ENCODE measurements at regions not wholly inside any gene's neighbourhood (a gene's known extent, or its start where the extent isn't known, plus 50 kb on each side); places are given as distances from the start of the nearest gene placed in this dataset.

- Histone ChIP-seq H3K27me3 (replicated peaks; ENCODE audit: control insufficient read depth, insufficient read depth, low read length) (peaks cover 1% of the 10 kb centered on the region; the same call in 1 of the 2 replicates), H3K36me3 (ENCODE audit: control insufficient read depth, insufficient read depth, low read length) (no peaks in the 10 kb centered on the region), H3K4me3 (replicated peaks; ENCODE audit: low read depth, low read length) (no peak overlapping the region)
- DNase-seq (ENCODE audit: extremely low read depth, insufficient read length): no peak
- no peak for TF ChIP-seq CTCF (IDR thresholded peaks at IDR 0.05; ENCODE audit: insufficient read depth, low read length, poor library complexity, severe bottlenecking)
These were observed 88.0 kb upstream of the ELMO1 start for GRCh38 chr7:37536706-37537105.

- Histone ChIP-seq H3K27me3 (replicated peaks; ENCODE audit: control insufficient read depth, insufficient read depth, low read length) (peaks cover 1% of the 10 kb centered on the region; the same call in 1 of the 2 replicates), H3K4me3 (replicated peaks; ENCODE audit: low read depth, low read length) (no peak overlapping the region), H3K36me3 (ENCODE audit: control insufficient read depth, insufficient read depth, low read length) (no peaks in the 10 kb centered on the region)
- DNase-seq (ENCODE audit: extremely low read depth, insufficient read length): no peak
- no peak for TF ChIP-seq CTCF (IDR thresholded peaks at IDR 0.05; ENCODE audit: insufficient read depth, low read length, poor library complexity, severe bottlenecking)
These were observed 88.8 kb upstream of the ELMO1 start for GRCh38 chr7:37537439-37537838.

- no peaks in the 10 kb centered on the region for H3K36me3 ChIP-seq (ENCODE audit: control insufficient read depth, insufficient read depth, low read length)
- no peak for DNase-seq (ENCODE audit: extremely low read depth, insufficient read length)
- peaks cover 1% of the 10 kb centered on the region; the same call in 1 of the 2 replicates for H3K27me3 ChIP-seq (replicated peaks; ENCODE audit: control insufficient read depth, insufficient read depth, low read length)
- TF ChIP-seq CTCF (IDR thresholded peaks at IDR 0.05; ENCODE audit: insufficient read depth, low read length, poor library complexity, severe bottlenecking): no peak
- H3K4me3 ChIP-seq (replicated peaks; ENCODE audit: low read depth, low read length): no peak overlapping the region
These were observed 90.3 kb upstream of the ELMO1 start for GRCh38 chr7:37538945-37539344.

GRCh38 chr7:37540917-37541316 lies 92.3 kb upstream of the ELMO1 start:
- no peak for DNase-seq (ENCODE audit: extremely low read depth, insufficient read length)
- no peaks in the 10 kb centered on the region for H3K36me3 ChIP-seq (ENCODE audit: control insufficient read depth, insufficient read depth, low read length)
- TF ChIP-seq CTCF (IDR thresholded peaks at IDR 0.05; ENCODE audit: insufficient read depth, low read length, poor library complexity, severe bottlenecking): no peak
- H3K27me3 ChIP-seq (replicated peaks; ENCODE audit: control insufficient read depth, insufficient read depth, low read length): peaks cover 1% of the 10 kb centered on the region; the same call in 1 of the 2 replicates
- H3K4me3 ChIP-seq (replicated peaks; ENCODE audit: low read depth, low read length): no peak overlapping the region

- no peaks in the 10 kb centered on the region for H3K27me3 ChIP-seq (replicated peaks; ENCODE audit: control insufficient read depth, insufficient read depth, low read length)
- no peak for DNase-seq (ENCODE audit: extremely low read depth, insufficient read length)
- H3K4me3 ChIP-seq (replicated peaks; ENCODE audit: low read depth, low read length): no peak overlapping the region
- TF ChIP-seq CTCF (IDR thresholded peaks at IDR 0.05; ENCODE audit: insufficient read depth, low read length, poor library complexity, severe bottlenecking): no peak
- H3K36me3 ChIP-seq (ENCODE audit: control insufficient read depth, insufficient read depth, low read length): no peaks in the 10 kb centered on the region
These were observed 93.3 kb upstream of the ELMO1 start for GRCh38 chr7:37541810-37542443.
